ENCODE measurements at regions not wholly inside any gene's neighbourhood (a gene's known extent, or its start where the extent isn't known, plus 50 kb on each side); places are given as distances from the start of the nearest gene placed in this dataset.

GRCh38 chr9:120221844-120222243 is 358.1 kb downstream of the CDK5RAP2 start:
- TF ChIP-seq CTCF (conservative IDR thresholded peaks at IDR 0.05): no peak
- H3K27ac ChIP-seq: no peak overlapping the region

- H3K27ac ChIP-seq: no peak overlapping the region
- TF ChIP-seq CTCF (conservative IDR thresholded peaks at IDR 0.05): no peak
Observed at GRCh38 chr9:120214332-120214731, 365.6 kb downstream of the CDK5RAP2 start.

- no peak for TF ChIP-seq CTCF (conservative IDR thresholded peaks at IDR 0.05)
Observed at GRCh38 chr9:120212853-120213200, 367.1 kb downstream of the CDK5RAP2 start.

GRCh38 chr9:120212153-120212852 is 367.7 kb downstream of the CDK5RAP2 start:
- no peak for TF ChIP-seq CTCF (conservative IDR thresholded peaks at IDR 0.05)
- no peak overlapping the region for H3K27ac ChIP-seq

More at GRCh38 chr9:120212853-120213200, 367.1 kb downstream of the CDK5RAP2 start:
- H3K27ac ChIP-seq: no peak overlapping the region

GRCh38 chr9:120210274-120210673 is 369.7 kb downstream of the CDK5RAP2 start:
- no peak for TF ChIP-seq CTCF (conservative IDR thresholded peaks at IDR 0.05)

GRCh38 chr9:120202856-120203654 is 376.9 kb downstream of the CDK5RAP2 start:
- no peak for TF ChIP-seq CTCF (conservative IDR thresholded peaks at IDR 0.05)
- H3K27ac ChIP-seq: no peak overlapping the region

More at GRCh38 chr9:120210274-120210673, 369.7 kb downstream of the CDK5RAP2 start:
- H3K27ac ChIP-seq: no peak overlapping the region

GRCh38 chr9:120198027-120198426 is 381.9 kb downstream of the CDK5RAP2 start:
- TF ChIP-seq CTCF (conservative IDR thresholded peaks at IDR 0.05): no peak

More at GRCh38 chr9:120198027-120198426, 381.9 kb downstream of the CDK5RAP2 start:
- H3K27ac ChIP-seq: no peak overlapping the region

All from VCaP (cell line).